ENCODE measurements at regions not wholly inside any gene's neighbourhood (a gene's known extent, or its start where the extent isn't known, plus 50 kb on each side); places are given as distances from the start of the nearest gene placed in this dataset.

DNA sequence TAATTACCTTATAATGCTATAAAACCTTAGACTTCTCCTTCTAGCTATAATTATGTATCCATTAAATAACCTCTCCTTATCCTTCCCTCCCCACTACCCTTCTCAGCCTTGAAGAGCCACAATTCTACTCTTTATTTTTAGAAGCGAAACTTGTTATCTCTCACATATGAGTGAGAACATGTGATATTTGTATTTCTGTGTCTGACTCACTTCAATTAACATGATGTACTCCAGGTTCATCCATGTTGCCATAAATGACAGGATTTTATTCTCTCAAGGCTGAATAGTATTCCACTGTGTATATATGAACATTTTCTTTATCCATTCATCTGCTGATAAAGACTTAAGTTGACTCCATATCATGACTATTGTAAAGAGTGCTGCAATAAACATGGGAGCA is 485.6 kb downstream of the FLRT2 start:
- in situ Hi-C loops (cut with HindIII; ENCODE audit: low sequenced_read_pairs): no loop called here
- no peak overlapping the region for H3K4me3 ChIP-seq (ENCODE audit: low read depth, low read length)
- DNase-seq (ENCODE audit: low read depth): no peak
- TF ChIP-seq CTCF (IDR thresholded peaks at IDR 0.05; ENCODE audit: low read depth, low read length, missing control alignments): no peak

GRCh38 chr14:86013641-86014040 is 483.7 kb downstream of the FLRT2 start:
- in situ Hi-C loops (cut with HindIII; ENCODE audit: low sequenced_read_pairs): no loop called here
- DNase-seq (ENCODE audit: low read depth): no peak
- no peak for TF ChIP-seq CTCF (IDR thresholded peaks at IDR 0.05; ENCODE audit: low read depth, low read length, missing control alignments)
- H3K4me3 ChIP-seq (ENCODE audit: low read depth, low read length): no peak overlapping the region

- in situ Hi-C loops (cut with HindIII; ENCODE audit: low sequenced_read_pairs): no loop called here
- no peak for DNase-seq (ENCODE audit: low read depth)
- TF ChIP-seq CTCF (IDR thresholded peaks at IDR 0.05; ENCODE audit: low read depth, low read length, missing control alignments): no peak
- no peak overlapping the region for H3K4me3 ChIP-seq (ENCODE audit: low read depth, low read length)
These were observed 482.5 kb downstream of the FLRT2 start for GRCh38 chr14:86012461-86012860.

- in situ Hi-C loops (cut with HindIII; ENCODE audit: low sequenced_read_pairs): no loop called here
- no peak for DNase-seq (ENCODE audit: low read depth)
- no peak for TF ChIP-seq CTCF (IDR thresholded peaks at IDR 0.05; ENCODE audit: low read depth, low read length, missing control alignments)
- no peak overlapping the region for H3K4me3 ChIP-seq (ENCODE audit: low read depth, low read length)
These were observed 474.1 kb downstream of the FLRT2 start for GRCh38 chr14:86003998-86004397.

DNA sequence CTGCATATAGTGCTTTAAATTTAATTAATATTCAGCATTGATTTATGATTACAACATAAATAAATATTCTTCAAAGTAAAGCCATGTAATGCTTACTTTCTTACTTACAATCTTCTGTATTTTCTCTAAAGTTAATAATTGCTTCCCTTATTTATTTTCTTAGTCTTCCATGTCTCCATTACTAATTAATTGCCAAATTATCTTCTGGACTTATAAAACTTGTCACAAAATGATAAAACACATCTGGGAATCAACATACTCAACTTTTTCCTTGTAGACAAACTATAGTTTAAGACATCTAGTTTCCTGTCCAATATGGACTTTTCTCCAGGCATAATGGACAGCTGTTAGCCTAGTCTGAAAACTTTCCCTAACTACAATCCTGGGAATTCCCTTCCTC is 466.6 kb downstream of the FLRT2 start:
- DNase-seq (ENCODE audit: low read depth): no peak
- H3K4me3 ChIP-seq (ENCODE audit: low read depth, low read length): no peak overlapping the region
- in situ Hi-C loops (cut with HindIII; ENCODE audit: low sequenced_read_pairs): no loop called here
- TF ChIP-seq CTCF (IDR thresholded peaks at IDR 0.05; ENCODE audit: low read depth, low read length, missing control alignments): no peak

DNA sequence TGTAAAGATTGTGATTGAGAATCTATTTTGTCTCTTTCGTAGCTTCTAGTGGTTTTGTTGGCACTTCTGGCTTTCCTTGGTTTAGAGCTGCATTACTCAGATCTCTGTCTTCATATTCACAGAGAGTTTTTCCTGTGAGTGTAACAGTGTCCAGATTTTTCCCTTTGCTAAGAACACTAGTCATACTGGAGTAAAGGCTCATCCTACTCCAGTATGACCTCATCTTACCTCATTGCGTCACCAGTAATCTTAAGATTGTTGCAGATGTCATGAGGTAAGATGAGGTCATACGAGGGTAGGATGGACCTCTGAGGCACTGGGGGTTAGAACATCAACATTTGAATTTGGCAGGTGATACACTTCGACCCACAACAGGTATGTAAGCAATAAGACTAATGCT is 461.2 kb downstream of the FLRT2 start:
- in situ Hi-C loops (cut with HindIII; ENCODE audit: low sequenced_read_pairs): no loop called here

More for the DNA sequence above, 461.2 kb downstream of the FLRT2 start:
- no peak for DNase-seq (ENCODE audit: low read depth)
- no peak overlapping the region for H3K4me3 ChIP-seq (ENCODE audit: low read depth, low read length)
- no peak for TF ChIP-seq CTCF (IDR thresholded peaks at IDR 0.05; ENCODE audit: low read depth, low read length, missing control alignments)

Data from astrocyte of the cerebellum (primary cell).